ENCODE measurements at regions not wholly inside any gene's neighbourhood (a gene's known extent, or its start where the extent isn't known, plus 50 kb on each side); places are given as distances from the start of the nearest gene placed in this dataset.

DNA sequence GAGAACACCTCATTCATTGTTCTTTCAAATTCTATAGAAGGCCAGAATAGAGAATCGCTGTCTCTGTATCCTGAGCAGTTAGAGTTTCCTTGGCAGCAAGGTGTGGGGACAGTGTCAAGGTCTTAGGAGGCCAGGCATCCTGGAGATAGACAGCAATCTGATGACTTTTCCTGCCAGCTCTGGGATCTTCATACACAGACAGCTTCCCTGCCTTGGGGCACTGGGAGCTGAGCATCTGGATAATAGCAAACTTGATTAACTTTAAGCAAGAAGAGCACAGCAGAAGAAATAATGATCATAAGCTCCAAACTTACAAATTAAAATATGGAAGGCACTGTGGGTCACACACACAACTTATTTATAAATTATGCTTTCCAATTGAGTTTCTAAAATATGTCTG, 86.1 kb upstream of the STK32A start:
- TF ChIP-seq CTCF (IDR thresholded peaks at IDR 0.05) (no peak), POLR2A (IDR thresholded peaks at IDR 0.05) (no peak)
